SK-N-SH (cell line): ENCODE measurements at regions not wholly inside any gene's neighbourhood (a gene's known extent, or its start where the extent isn't known, plus 50 kb on each side); places are given as distances from the start of the nearest gene placed in this dataset.

Experiments used
- CTCF ChIA-PET: fragments of 300-600, 350-600 bp; formaldehyde crosslinking; extraction: SDS; loops from one replicate; lab custom pipeline; 2021; lab: Yijun Ruan, JAX
- POLR2A ChIA-PET: fragments of 350-600 bp; sonication (Branson Sonifier 250); formaldehyde crosslinking; extraction: SDS; loops from one replicate; lab custom pipeline; 2020; ENCODE audit warnings: antibody characterized with exemption, inconsistent platforms; lab: Yijun Ruan, JAX
- DNase-seq: peaks from one replicate; pipeline ENCODE4 v3.0.0; 2012
- H2AFZ ChIP-seq: fragments of 200-600 bp; sonication (generic); 2 replicates; pipeline ENCODE4 v1.8.1; 2016; ENCODE audit warnings: antibody characterized with exemption, mild to moderate bottlenecking, low read depth
- H3F3A ChIP-seq: fragments of 200-600 bp; sonication (generic); replicated peaks from 2 replicates; pipeline ENCODE3; 2016; ENCODE audit warnings: antibody characterized with exemption, mild to moderate bottlenecking; ENCODE audit not compliant: insufficient read depth
- H3K27ac ChIP-seq, 2 experiments: fragments of 200-500 bp in 1 of 2; fragments of 200-600 bp in 1 of 2; sonication (Bioruptor generic) in 1 of 2; sonication (generic), shearing (Covaris generic) in 1 of 2; 2 replicates each; pipeline versions ENCODE4 v1.5.1 to v1.6.1; 2014 to 2016; ENCODE audit warnings: low read depth in 2 of 2, inconsistent platforms in 1 of 2, low read length in 1 of 2, mild to moderate bottlenecking in 1 of 2, mixed read lengths in 1 of 2
- H3K27me3 ChIP-seq: fragments of 200-600 bp; sonication (generic), shearing (Covaris generic); 2 replicates; pipeline ENCODE4 v1.6.1; 2016; ENCODE audit warnings: mixed run types; ENCODE audit not compliant: insufficient read depth
- H3K36me3 ChIP-seq, 2 experiments: fragments of 200-500 bp in 1 of 2; fragments of 200-600 bp in 1 of 2; sonication (Bioruptor generic) in 1 of 2; sonication (generic) in 1 of 2; replicated peaks in 1 of 2; 2 replicates each; pipeline versions ENCODE3 to v1.5.1; 2014 to 2016; ENCODE audit warnings: low read length in 1 of 2, mild to moderate bottlenecking in 1 of 2; ENCODE audit not compliant: insufficient read depth in 2 of 2, control insufficient read depth in 1 of 2
- H3K4me1 ChIP-seq, 2 experiments: fragments of 200-500 bp in 1 of 2; fragments of 200-600 bp in 1 of 2; sonication (Bioruptor generic) in 1 of 2; sonication (generic), shearing (Covaris generic) in 1 of 2; 2 replicates each; pipeline versions ENCODE4 v1.5.1 to v1.6.1; 2014 to 2016; ENCODE audit warnings: low read depth in 1 of 2, low read length in 1 of 2, mixed run types in 1 of 2; ENCODE audit not compliant: insufficient read depth in 2 of 2, control insufficient read depth in 1 of 2
- H3K4me2 ChIP-seq: fragments of 200-600 bp; sonication (generic), shearing (Covaris generic); 2 replicates; pipeline ENCODE4 v1.6.1; 2017; ENCODE audit warnings: mixed run types
- H3K4me3 ChIP-seq, 2 experiments: fragments of 200-500 bp in 1 of 2; fragments of 200-600 bp in 1 of 2; sonication (Bioruptor generic) in 1 of 2; sonication (generic), shearing (Covaris generic) in 1 of 2; 2 replicates each; pipeline versions ENCODE4 v1.5.1 to v1.8.1; 2014 to 2016; ENCODE audit warnings: low read depth in 2 of 2, inconsistent platforms in 1 of 2, low read length in 1 of 2, mild to moderate bottlenecking in 1 of 2, mixed read lengths in 1 of 2, moderate library complexity in 1 of 2
- H3K79me2 ChIP-seq: fragments of 200-600 bp; sonication (generic); 2 replicates; pipeline ENCODE4 v1.8.1; 2017; ENCODE audit warnings: mild to moderate bottlenecking; ENCODE audit not compliant: insufficient read depth
- H3K9ac ChIP-seq: fragments of 200-600 bp; sonication (generic); 2 replicates; pipeline ENCODE4 v1.6.1; 2017; ENCODE audit warnings: mixed run types
- H3K9me2 ChIP-seq: fragments of 200-600 bp; sonication (generic); 2 replicates; pipeline ENCODE4 v1.6.1; 2017; ENCODE audit warnings: mixed run types
- H3K9me3 ChIP-seq: fragments of 200-600 bp; sonication (generic); 2 replicates; pipeline ENCODE4 v1.6.1; 2017; ENCODE audit warnings: mixed run types, mild to moderate bottlenecking, moderate library complexity
- H4K20me1 ChIP-seq: fragments of 200-600 bp; sonication (generic); 2 replicates; pipeline ENCODE4 v1.6.1; 2017; ENCODE audit warnings: mild to moderate bottlenecking, mixed run types; ENCODE audit not compliant: insufficient read depth
- CTCF ChIP-seq: fragments of 200-600 bp; sonication (generic); IDR thresholded peaks from 2 replicates; pipeline ENCODE4 v1.6.1; 2017; ENCODE audit warnings: antibody characterized with exemption, mild to moderate bottlenecking, moderate library complexity
- ELF1 ChIP-seq: IDR thresholded peaks from 2 replicates; pipeline ENCODE4 v1.4.0; 2012
- EP300 ChIP-seq, 2 experiments: IDR thresholded peaks; 2 replicates each; pipeline versions ENCODE4 v1.4.0 to v1.6.1; 2012; ENCODE audit warnings: borderline replicate concordance in 1 of 2, low read depth in 1 of 2, low read length in 1 of 2
- EZH2phosphoT487 ChIP-seq: fragments of 200-600 bp; sonication (generic); IDR thresholded peaks from 2 replicates; pipeline ENCODE4 v1.6.1; 2017; ENCODE audit warnings: low read depth, mixed run types, mild to moderate bottlenecking, antibody characterized with exemption, moderate library complexity, borderline replicate concordance
- FOXJ3 ChIP-seq: sonication (generic); formaldehyde crosslinking; IDR thresholded peaks from 2 replicates; pipeline ENCODE4 v1.5.1; 2020; ENCODE audit warnings: mild to moderate bottlenecking, missing genetic modification reagents
- FOXM1 ChIP-seq: IDR thresholded peaks from 2 replicates; pipeline ENCODE4 v1.4.0; 2012; ENCODE audit warnings: low read depth, mild to moderate bottlenecking
- GABPA ChIP-seq: IDR thresholded peaks from 2 replicates; pipeline ENCODE4 v1.4.0; 2012; ENCODE audit warnings: low read depth, mild to moderate bottlenecking
- MAX ChIP-seq: IDR thresholded peaks from 2 replicates; pipeline ENCODE4 v1.4.0; 2012; ENCODE audit warnings: low read depth
- RAD21 ChIP-seq: IDR thresholded peaks from 2 replicates; pipeline ENCODE4 v1.6.1; 2012; ENCODE audit warnings: mild to moderate bottlenecking, low read length
- RCOR1 ChIP-seq: fragments of 150-350 bp; IDR thresholded peaks from 2 replicates; pipeline ENCODE4 v1.6.1; 2017; ENCODE audit warnings: antibody characterized with exemption, low read length
- RFX5 ChIP-seq: IDR thresholded peaks from 2 replicates; pipeline ENCODE4 v1.6.1; 2012; ENCODE audit warnings: mild to moderate bottlenecking, improper control_type of control experiment, low read length
- SIN3A ChIP-seq: IDR thresholded peaks from 2 replicates; pipeline ENCODE4 v1.6.1; 2012; ENCODE audit warnings: low read depth, mild to moderate bottlenecking, low read length, moderate library complexity, borderline replicate concordance
- SMC3 ChIP-seq: IDR thresholded peaks from 2 replicates; pipeline ENCODE4 v1.6.1; 2012; ENCODE audit warnings: low read depth, low read length, improper control_type of control experiment
- TCF12 ChIP-seq: IDR thresholded peaks from 2 replicates; pipeline ENCODE4 v1.4.0; 2012
- TEAD4 ChIP-seq: IDR thresholded peaks from 2 replicates; pipeline ENCODE4 v1.4.0; 2012; ENCODE audit warnings: mild to moderate bottlenecking, borderline replicate concordance; ENCODE audit not compliant: insufficient read depth
- ZBTB33 ChIP-seq: IDR thresholded peaks from 2 replicates; pipeline ENCODE4 v1.4.0; 2012; ENCODE audit warnings: low read depth, borderline replicate concordance
- WGBS: methylation state at CpG from one replicate; pipeline ENCODE4 v1.1.6; 2017; ENCODE audit warnings: low lambda C conversion rate; 5-methylcytosine and 5-hydroxymethylcytosine counted together
- TF ChIP-seq, protein P1 (sequence below): IDR thresholded peaks from 2 replicates; pipeline ENCODE4; 2012

DNA sequence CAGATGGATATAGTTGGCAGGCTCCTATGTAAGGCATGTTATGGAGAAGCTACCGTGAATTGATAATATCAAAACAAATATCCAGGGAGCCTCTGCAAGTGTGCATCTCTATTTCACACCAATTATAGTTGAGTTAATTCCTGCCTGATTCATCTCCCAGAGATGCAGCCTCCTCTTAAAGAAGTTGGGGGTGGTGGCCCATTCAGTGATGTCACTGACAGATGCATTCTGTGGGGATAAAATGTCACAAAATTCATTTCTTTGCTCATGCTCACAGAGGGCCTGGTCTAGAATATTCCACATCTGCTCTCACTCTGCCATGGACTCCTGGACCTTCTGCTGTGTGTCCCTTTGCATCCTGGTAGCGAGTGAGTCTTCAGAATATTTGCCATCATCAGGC lies 189.1 kb upstream of the PRSS1 start:
- Histone ChIP-seq H3K36me3 (no peaks in the 10 kb centered on the region), H4K20me1 (no peaks in the 10 kb centered on the region), H2AFZ (no peak overlapping the region), H3K9me3 (no peaks in the 10 kb centered on the region), H3K79me2 (no peaks in the 10 kb centered on the region), H3K27me3 (no peaks in the 10 kb centered on the region), H3K9ac (no peak overlapping the region), H3K27ac (no peak overlapping the region), H3K9me2 (no peaks in the 10 kb centered on the region), H3K4me2 (no peak overlapping the region), H3K4me1 (peaks cover 14 to 42% of the 10 kb centered on the region in 2 experiments), H3K4me3 (no peak overlapping the region), H3F3A (peaks cover 27% of the 10 kb centered on the region)
- CTCF ChIA-PET = interaction anchor here (0.8 to 1.2 kb wide), 3 partner anchors 25 to 174 kb away, joined by 3 read pairs; no protein-coding TSS in a partner anchor
- POLR2A ChIA-PET = no interaction called here
- WGBS = 65% methylated on average over 2 of the region's 2 CpGs
- TF ChIP-seq TCF12 (0 out of 2 replicates have a peak, but pooled peaks have one; percentile 3), GABPA (no peak)
- no peak for DNase-seq

- CTCF ChIA-PET = interaction anchor here (0.6 to 2.1 kb wide), 28 partner anchors 10 to 443 kb away, joined by 3 to 32 read pairs (median 4); no protein-coding TSS in a partner anchor
- 0 out of 2 replicates have a peak overlapping the region, but pooled peaks have one; percentile 4 for H3K4me2 ChIP-seq
- peaks cover 24% of the 10 kb centered on the region for H3F3A ChIP-seq
- H3K27ac ChIP-seq = peak overlapping the region; percentile 69 to 72; a peak in 3 of 4 replicates
- no peaks in the 10 kb centered on the region for H3K27me3 ChIP-seq
- H3K4me3 ChIP-seq = no peak overlapping the region
- 64% methylated on average over 5 of the region's 5 CpGs for WGBS
- H3K36me3 ChIP-seq = no peaks in the 10 kb centered on the region
- no peak overlapping the region for H2AFZ ChIP-seq
- TF ChIP-seq SMC3 = peak; percentile 28
- no peak for TF ChIP-seq FOXM1
- peak; percentile 45 for TF ChIP-seq RAD21
- TF ChIP-seq CTCF = peak; percentile 97
- TF ChIP-seq SIN3A = 0 out of 2 replicates have a peak, but pooled peaks have one; percentile 67
- TF ChIP-seq, all 33 proteins: peak for 4
- POLR2A ChIA-PET = no interaction called here
- DNase-seq = peak; percentile 51
- Histone ChIP-seq H3K79me2 (no peaks in the 10 kb centered on the region), H3K9ac (0 out of 2 replicates have a peak overlapping the region, but pooled peaks have one; percentile 1), H4K20me1 (no peaks in the 10 kb centered on the region), H3K4me1 (peaks cover 15 to 48% of the 10 kb centered on the region in 2 experiments), H3K9me2 (no peaks in the 10 kb centered on the region), H3K9me3 (no peaks in the 10 kb centered on the region)
Measured at GRCh38 chr7:142557971-142558582, 191.2 kb upstream of the PRSS1 start.

GRCh38 chr7:142556740-142557139 lies 192.5 kb upstream of the PRSS1 start:
- WGBS = 1% methylated on average over 5 of the region's 5 CpGs
- peaks cover 20% of the 10 kb centered on the region for H3F3A ChIP-seq
- POLR2A ChIA-PET = no interaction called here
- H3K9ac ChIP-seq = no peak overlapping the region
- peak; percentile 25 for DNase-seq
- no peaks in the 10 kb centered on the region for H3K9me3 ChIP-seq
- CTCF ChIA-PET = no interaction called here
- H3K4me3 ChIP-seq = no peak overlapping the region
- H3K27ac ChIP-seq = peak overlapping the region; percentile 72; a peak in 3 of 4 replicates
- no peaks in the 10 kb centered on the region for H3K79me2 ChIP-seq
- H3K4me1 ChIP-seq = peaks cover 17 to 40% of the 10 kb centered on the region in 2 experiments
- no peaks in the 10 kb centered on the region for H4K20me1 ChIP-seq
- peak overlapping the region; percentile 13 for H3K4me2 ChIP-seq
- H3K9me2 ChIP-seq = no peaks in the 10 kb centered on the region
- no peaks in the 10 kb centered on the region for H3K27me3 ChIP-seq
- no peaks in the 10 kb centered on the region for H3K36me3 ChIP-seq
- no peak overlapping the region for H2AFZ ChIP-seq
- TF ChIP-seq RFX5 (no peak), MAX (peak; percentile 93), FOXJ3 (CRISPR knock-in tag) (no peak), RCOR1 (peak; percentile 78; the same call in 1 of the 2 replicates), ELF1 (peak; percentile 61), ZBTB33 (peak; percentile 88), EZH2phosphoT487 (no peak), TCF12 (peak; percentile 100), EP300 (IDR thresholded peaks at IDR 0.05; ENCODE audit: borderline replicate concordance in 1 of 2, low read depth in 1 of 2, low read length in 1 of 2) (peak; percentile 35 to 100; a peak in 2 of 4 replicates), TEAD4 (peak; percentile 100), RAD21 (no peak)
- TF ChIP-seq, protein P1, sequence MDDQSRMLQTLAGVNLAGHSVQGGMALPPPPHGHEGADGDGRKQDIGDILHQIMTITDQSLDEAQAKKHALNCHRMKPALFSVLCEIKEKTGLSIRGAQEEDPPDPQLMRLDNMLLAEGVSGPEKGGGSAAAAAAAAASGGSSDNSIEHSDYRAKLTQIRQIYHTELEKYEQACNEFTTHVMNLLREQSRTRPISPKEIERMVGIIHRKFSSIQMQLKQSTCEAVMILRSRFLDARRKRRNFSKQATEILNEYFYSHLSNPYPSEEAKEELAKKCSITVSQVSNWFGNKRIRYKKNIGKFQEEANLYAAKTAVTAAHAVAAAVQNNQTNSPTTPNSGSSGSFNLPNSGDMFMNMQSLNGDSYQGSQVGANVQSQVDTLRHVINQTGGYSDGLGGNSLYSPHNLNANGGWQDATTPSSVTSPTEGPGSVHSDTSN = peak; percentile 95
